ENCODE measurements at regions not wholly inside any gene's neighbourhood (a gene's known extent, or its start where the extent isn't known, plus 50 kb on each side); places are given as distances from the start of the nearest gene placed in this dataset.
A peak's percentile ranks its signal among the peaks of the same experiment; 100 is the strongest.

DNA sequence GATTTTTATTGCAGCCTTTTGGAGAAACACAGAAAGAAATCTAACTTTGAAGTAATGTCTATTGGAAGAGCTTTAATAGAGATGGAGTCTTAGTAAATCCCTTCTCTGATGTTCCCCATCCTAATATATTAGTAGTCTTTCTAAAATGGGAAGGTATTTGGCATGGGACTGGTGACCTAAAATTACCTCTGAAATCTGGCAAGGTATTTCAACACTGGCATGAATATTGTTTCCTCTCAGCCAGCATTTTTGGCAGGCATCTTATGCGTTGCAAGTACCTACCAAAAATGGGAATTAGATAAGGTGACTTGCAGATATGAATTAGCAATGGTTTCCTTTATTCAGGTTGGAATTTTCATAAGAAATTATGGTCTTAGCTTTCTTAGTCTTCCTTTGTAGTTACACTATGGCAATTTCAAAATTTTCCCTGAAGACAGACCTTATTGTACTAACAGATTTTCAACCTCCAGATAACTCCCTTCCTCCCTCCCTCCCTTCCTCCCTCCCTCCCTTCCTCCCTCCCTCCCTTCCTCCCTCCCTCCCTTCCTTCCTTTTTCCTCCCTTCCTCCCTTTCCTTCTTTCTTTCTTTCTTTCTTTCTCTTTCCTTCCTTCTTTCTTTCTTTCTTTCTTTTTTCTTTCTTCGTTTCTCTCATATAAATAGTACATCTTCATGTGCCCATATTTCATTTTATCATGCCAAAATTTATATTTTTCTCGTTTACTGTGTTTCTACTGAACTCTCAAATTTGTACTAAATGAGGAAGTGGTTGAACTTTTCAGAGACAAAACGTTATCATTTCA is 168.2 kb upstream of the KCNMB2 start:
- H3K27ac Mint-ChIP-seq, result no peak overlapping the region
- H3K4me1 Mint-ChIP-seq, result no peaks in the 10 kb centered on the region
- H3K36me3 Mint-ChIP-seq (ENCODE audit: low read depth), result no peaks in the 10 kb centered on the region
- peaks cover 22% of the 10 kb centered on the region for H3K27me3 Mint-ChIP-seq
- H3K9me3 Mint-ChIP-seq, result peaks cover 6% of the 10 kb centered on the region
- H3K4me3 Mint-ChIP-seq, result no peak overlapping the region
- no peak for ATAC-seq (replicated peaks)

- H3K9me3 Mint-ChIP-seq, result peaks cover 2% of the 10 kb centered on the region
- no peak overlapping the region for H3K4me3 Mint-ChIP-seq
- H3K27ac Mint-ChIP-seq, result no peak overlapping the region
- H3K36me3 Mint-ChIP-seq (ENCODE audit: low read depth), result no peaks in the 10 kb centered on the region
- no peaks in the 10 kb centered on the region for H3K4me1 Mint-ChIP-seq
- no peak for ATAC-seq (replicated peaks)
- H3K27me3 Mint-ChIP-seq, result peaks cover 23% of the 10 kb centered on the region
Observed at GRCh38 chr3:178369006-178369405, 167.2 kb upstream of the KCNMB2 start.

DNA sequence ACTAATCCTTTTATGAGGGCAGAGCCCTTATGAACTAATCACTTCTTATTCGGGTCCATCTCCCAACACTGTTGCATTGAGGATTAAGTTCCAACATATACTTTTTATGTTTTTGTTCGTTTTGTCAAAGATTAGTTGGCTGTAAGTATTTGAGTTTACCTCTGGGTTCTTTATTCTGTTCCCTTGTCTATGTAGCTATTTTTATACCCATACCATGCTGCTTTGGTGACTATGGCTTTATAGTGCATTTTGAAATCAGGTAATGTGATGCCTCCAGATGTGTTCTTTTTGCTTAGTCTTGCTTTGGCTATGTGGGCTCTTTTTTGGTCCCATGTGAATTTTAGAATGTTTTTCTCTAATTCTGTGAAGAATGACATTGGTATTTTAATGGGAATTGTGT is 166.4 kb upstream of the KCNMB2 start:
- Mint-ChIP-seq H3K9me3 (no peaks in the 10 kb centered on the region), H3K27me3 (peaks cover 17% of the 10 kb centered on the region), H3K4me1 (no peaks in the 10 kb centered on the region), H3K27ac (no peak overlapping the region), H3K4me3 (no peak overlapping the region), H3K36me3 (ENCODE audit: low read depth) (no peaks in the 10 kb centered on the region)
- ATAC-seq (replicated peaks), result no peak

GRCh38 chr3:178370387-178370786 is 165.8 kb upstream of the KCNMB2 start:
- peaks cover 14% of the 10 kb centered on the region for H3K27me3 Mint-ChIP-seq
- H3K27ac Mint-ChIP-seq, result no peak overlapping the region
- no peak for ATAC-seq (replicated peaks)
- no peaks in the 10 kb centered on the region for H3K9me3 Mint-ChIP-seq
- H3K4me1 Mint-ChIP-seq, result no peaks in the 10 kb centered on the region
- no peaks in the 10 kb centered on the region for H3K36me3 Mint-ChIP-seq (ENCODE audit: low read depth)
- H3K4me3 Mint-ChIP-seq, result no peak overlapping the region

- Mint-ChIP-seq H3K9me3 (no peaks in the 10 kb centered on the region), H3K4me1 (no peaks in the 10 kb centered on the region), H3K36me3 (ENCODE audit: low read depth) (no peaks in the 10 kb centered on the region), H3K27ac (no peak overlapping the region), H3K27me3 (peaks cover 10% of the 10 kb centered on the region), H3K4me3 (no peak overlapping the region)
- ATAC-seq (replicated peaks), result no peak
Observed at GRCh38 chr3:178381555-178381954, 154.7 kb upstream of the KCNMB2 start.

DNA sequence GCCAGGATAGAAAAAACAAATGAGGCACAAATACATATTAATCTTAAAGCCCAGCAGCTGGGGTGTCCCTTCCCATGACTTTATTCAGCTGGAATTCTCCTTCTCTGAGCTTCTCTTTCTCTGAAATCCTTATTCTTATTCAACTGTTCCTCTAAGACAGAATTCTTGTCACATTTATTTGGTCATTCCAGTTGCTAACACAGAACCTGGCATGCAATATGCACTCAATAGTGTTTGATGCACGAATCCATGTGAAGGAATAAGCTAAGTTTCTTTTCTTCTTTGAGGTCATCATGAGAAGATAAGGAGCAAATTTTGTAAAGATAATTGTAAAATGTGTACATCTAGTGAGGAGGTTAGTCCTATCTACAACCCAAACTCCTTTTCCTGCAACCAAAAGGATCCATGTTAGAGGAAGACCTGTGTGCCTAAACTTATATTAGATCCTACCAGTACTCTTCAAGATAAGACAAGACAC is 154.2 kb upstream of the KCNMB2 start:
- H3K4me3 Mint-ChIP-seq, result no peak overlapping the region
- no peak for ATAC-seq (replicated peaks)
- no peak overlapping the region for H3K27ac Mint-ChIP-seq
- H3K9me3 Mint-ChIP-seq, result no peaks in the 10 kb centered on the region
- no peaks in the 10 kb centered on the region for H3K36me3 Mint-ChIP-seq (ENCODE audit: low read depth)
- peaks cover 15% of the 10 kb centered on the region for H3K27me3 Mint-ChIP-seq
- no peaks in the 10 kb centered on the region for H3K4me1 Mint-ChIP-seq

GRCh38 chr3:178382449-178383061 is 153.7 kb upstream of the KCNMB2 start:
- Mint-ChIP-seq H3K27me3 (peaks cover 16% of the 10 kb centered on the region), H3K27ac (no peak overlapping the region), H3K4me3 (no peak overlapping the region), H3K9me3 (no peaks in the 10 kb centered on the region), H3K36me3 (ENCODE audit: low read depth) (no peaks in the 10 kb centered on the region), H3K4me1 (no peaks in the 10 kb centered on the region)
- ATAC-seq (replicated peaks), result no peak

DNA sequence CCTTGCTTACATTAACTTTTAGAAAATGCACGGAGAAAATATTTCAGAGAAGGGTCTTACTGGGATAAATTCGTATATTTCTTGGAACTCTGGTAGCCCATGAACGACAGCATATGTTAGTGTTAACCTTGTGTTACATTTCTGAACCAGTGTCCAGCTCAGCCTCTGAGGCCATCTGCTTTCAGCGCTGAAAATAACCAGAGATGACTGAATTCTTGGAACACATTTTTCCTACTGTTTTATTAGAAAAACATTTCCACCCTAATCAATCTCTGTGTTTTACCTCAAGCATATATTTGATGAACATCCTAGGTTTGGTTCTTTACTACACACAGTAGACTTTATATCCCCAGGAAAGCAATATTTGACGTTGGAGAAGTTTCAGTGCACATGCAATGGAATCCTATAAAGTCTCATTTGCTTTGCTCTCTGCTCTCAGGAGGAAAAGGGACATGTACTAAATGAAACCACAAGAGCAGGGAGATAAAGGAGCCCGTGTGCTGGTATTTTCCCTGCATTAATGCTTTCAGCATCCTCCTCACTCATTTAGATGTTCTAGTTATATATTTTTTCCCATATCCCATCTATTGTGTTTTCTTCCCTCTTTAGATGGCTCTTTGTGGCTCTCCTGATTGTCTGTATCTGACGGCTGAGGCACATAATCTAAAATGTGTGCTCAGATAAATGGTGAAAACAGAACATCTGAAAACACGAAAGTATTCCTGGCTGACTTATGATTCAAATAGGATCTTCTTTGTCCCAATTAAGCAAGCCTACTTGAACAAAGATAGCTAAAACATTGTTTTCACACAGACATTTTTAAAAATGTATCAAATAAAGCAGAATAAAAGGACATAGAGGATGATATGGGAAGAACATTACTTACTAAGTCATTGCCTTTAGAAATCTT is 151.7 kb upstream of the KCNMB2 start:
- Mint-ChIP-seq H3K27me3 (peaks cover 11% of the 10 kb centered on the region), H3K27ac (no peak overlapping the region), H3K4me3 (no peak overlapping the region), H3K36me3 (ENCODE audit: low read depth) (no peaks in the 10 kb centered on the region), H3K9me3 (no peaks in the 10 kb centered on the region), H3K4me1 (no peaks in the 10 kb centered on the region)
- no peak for ATAC-seq (replicated peaks)

GRCh38 chr3:178385280-178385952 is 150.8 kb upstream of the KCNMB2 start:
- Mint-ChIP-seq H3K9me3 (no peaks in the 10 kb centered on the region), H3K27me3 (peaks cover 11% of the 10 kb centered on the region), H3K4me3 (no peak overlapping the region), H3K27ac (no peak overlapping the region), H3K36me3 (ENCODE audit: low read depth) (no peaks in the 10 kb centered on the region), H3K4me1 (no peaks in the 10 kb centered on the region)
- no peak for ATAC-seq (replicated peaks)

GRCh38 chr3:178386401-178386800 is 149.8 kb upstream of the KCNMB2 start:
- Mint-ChIP-seq H3K27me3 (peaks cover 17% of the 10 kb centered on the region), H3K9me3 (no peaks in the 10 kb centered on the region), H3K27ac (no peak overlapping the region), H3K4me1 (no peaks in the 10 kb centered on the region), H3K4me3 (no peak overlapping the region), H3K36me3 (ENCODE audit: low read depth) (no peaks in the 10 kb centered on the region)
- peak; percentile 84 for ATAC-seq (replicated peaks)

GRCh38 chr3:178386880-178387279 is 149.4 kb upstream of the KCNMB2 start:
- Mint-ChIP-seq H3K27ac (no peak overlapping the region), H3K9me3 (no peaks in the 10 kb centered on the region), H3K36me3 (ENCODE audit: low read depth) (no peaks in the 10 kb centered on the region), H3K27me3 (peaks cover 17% of the 10 kb centered on the region), H3K4me3 (no peak overlapping the region), H3K4me1 (no peaks in the 10 kb centered on the region)
- no peak for ATAC-seq (replicated peaks)

- peaks cover 20% of the 10 kb centered on the region for H3K27me3 Mint-ChIP-seq
- no peaks in the 10 kb centered on the region for H3K9me3 Mint-ChIP-seq
- no peaks in the 10 kb centered on the region for H3K4me1 Mint-ChIP-seq
- no peak overlapping the region for H3K4me3 Mint-ChIP-seq
- no peak for ATAC-seq (replicated peaks)
- H3K27ac Mint-ChIP-seq, result no peak overlapping the region
- no peaks in the 10 kb centered on the region for H3K36me3 Mint-ChIP-seq (ENCODE audit: low read depth)
Observed at GRCh38 chr3:178388473-178388872, 147.8 kb upstream of the KCNMB2 start.

DNA sequence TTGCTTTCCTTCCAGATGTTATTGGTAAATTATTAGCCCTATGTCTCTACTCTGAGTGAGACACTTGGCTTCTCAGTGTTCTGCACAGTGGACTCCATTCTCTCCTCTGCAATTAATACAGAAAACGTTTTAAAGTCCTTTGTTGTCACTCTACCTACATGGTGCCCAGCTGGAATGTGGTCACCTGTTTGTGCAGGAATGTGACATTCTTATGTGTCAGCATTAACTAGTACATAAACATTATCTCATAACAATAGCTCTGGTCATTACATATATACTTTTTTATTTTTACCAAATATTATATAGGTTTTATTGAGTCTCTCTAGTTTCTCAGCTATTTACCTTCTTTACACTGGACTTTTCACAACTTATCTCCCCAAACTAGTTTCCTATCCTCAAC is 147.0 kb upstream of the KCNMB2 start:
- H3K27me3 Mint-ChIP-seq, result peaks cover 20% of the 10 kb centered on the region
- no peaks in the 10 kb centered on the region for H3K4me1 Mint-ChIP-seq
- ATAC-seq (replicated peaks), result no peak
- H3K36me3 Mint-ChIP-seq (ENCODE audit: low read depth), result no peaks in the 10 kb centered on the region
- no peak overlapping the region for H3K4me3 Mint-ChIP-seq
- H3K9me3 Mint-ChIP-seq, result no peaks in the 10 kb centered on the region
- no peak overlapping the region for H3K27ac Mint-ChIP-seq

DNA sequence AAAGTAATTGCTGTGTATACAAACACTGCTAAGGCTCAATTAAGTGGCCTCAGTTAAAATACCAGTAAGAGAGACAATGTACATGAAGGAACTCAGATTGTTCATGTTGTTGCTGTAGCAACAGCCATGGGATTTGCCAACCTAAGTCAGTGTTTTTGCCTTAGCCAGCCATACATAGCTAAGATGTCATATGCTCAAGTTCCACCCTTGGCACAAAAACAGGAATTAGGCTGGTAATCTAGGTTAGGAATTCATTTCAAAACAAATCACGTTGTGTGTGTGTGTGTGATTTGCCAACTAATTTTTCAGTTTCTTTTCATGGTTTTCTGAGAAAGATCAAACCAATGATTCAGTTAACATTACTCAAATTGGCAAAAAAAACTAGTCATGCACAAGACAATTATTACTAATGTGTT is 143.7 kb upstream of the KCNMB2 start:
- H3K36me3 Mint-ChIP-seq (ENCODE audit: low read depth), result no peaks in the 10 kb centered on the region
- no peaks in the 10 kb centered on the region for H3K4me1 Mint-ChIP-seq
- peaks cover 10% of the 10 kb centered on the region for H3K27me3 Mint-ChIP-seq
- ATAC-seq (replicated peaks), result peak; percentile 90
- H3K27ac Mint-ChIP-seq, result peak overlapping the region; percentile 59
- H3K9me3 Mint-ChIP-seq, result no peaks in the 10 kb centered on the region
- peak overlapping the region; percentile 31 for H3K4me3 Mint-ChIP-seq
